ENCODE measurements at regions not wholly inside any gene's neighbourhood (a gene's known extent, or its start where the extent isn't known, plus 50 kb on each side); places are given as distances from the start of the nearest gene placed in this dataset.

GRCh38 chr15:31252171-31252785 is 74.4 kb upstream of the KLF13 start:
- no peak overlapping the region for H3K27ac ChIP-seq
- intact Hi-C loops (cut with DNase I; ENCODE audit: low total_unique reads) (no loop called here), in situ Hi-C loops (cut with MboI; ENCODE audit: low sequenced_read_pairs in 4 of 4) (no loop called here)
- no peaks in the 10 kb centered on the region for H3K36me3 ChIP-seq
- ATAC-seq (no peak), DNase-seq (no peak)
- no peaks in the 10 kb centered on the region for H3K9me3 ChIP-seq
- H3K4me3 ChIP-seq = no peak overlapping the region
- no peaks in the 10 kb centered on the region for H3K4me1 ChIP-seq
- no peak for TF ChIP-seq POLR2A (IDR thresholded peaks at IDR 0.05)
- TF ChIP-seq, protein P1, sequence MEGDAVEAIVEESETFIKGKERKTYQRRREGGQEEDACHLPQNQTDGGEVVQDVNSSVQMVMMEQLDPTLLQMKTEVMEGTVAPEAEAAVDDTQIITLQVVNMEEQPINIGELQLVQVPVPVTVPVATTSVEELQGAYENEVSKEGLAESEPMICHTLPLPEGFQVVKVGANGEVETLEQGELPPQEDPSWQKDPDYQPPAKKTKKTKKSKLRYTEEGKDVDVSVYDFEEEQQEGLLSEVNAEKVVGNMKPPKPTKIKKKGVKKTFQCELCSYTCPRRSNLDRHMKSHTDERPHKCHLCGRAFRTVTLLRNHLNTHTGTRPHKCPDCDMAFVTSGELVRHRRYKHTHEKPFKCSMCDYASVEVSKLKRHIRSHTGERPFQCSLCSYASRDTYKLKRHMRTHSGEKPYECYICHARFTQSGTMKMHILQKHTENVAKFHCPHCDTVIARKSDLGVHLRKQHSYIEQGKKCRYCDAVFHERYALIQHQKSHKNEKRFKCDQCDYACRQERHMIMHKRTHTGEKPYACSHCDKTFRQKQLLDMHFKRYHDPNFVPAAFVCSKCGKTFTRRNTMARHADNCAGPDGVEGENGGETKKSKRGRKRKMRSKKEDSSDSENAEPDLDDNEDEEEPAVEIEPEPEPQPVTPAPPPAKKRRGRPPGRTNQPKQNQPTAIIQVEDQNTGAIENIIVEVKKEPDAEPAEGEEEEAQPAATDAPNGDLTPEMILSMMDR (IDR thresholded peaks at IDR 0.05 in 4 of 5, conservative IDR thresholded peaks at IDR 0.05 in 1 of 5) = no peak
- no peaks in the 10 kb centered on the region for H3K27me3 ChIP-seq

DNA sequence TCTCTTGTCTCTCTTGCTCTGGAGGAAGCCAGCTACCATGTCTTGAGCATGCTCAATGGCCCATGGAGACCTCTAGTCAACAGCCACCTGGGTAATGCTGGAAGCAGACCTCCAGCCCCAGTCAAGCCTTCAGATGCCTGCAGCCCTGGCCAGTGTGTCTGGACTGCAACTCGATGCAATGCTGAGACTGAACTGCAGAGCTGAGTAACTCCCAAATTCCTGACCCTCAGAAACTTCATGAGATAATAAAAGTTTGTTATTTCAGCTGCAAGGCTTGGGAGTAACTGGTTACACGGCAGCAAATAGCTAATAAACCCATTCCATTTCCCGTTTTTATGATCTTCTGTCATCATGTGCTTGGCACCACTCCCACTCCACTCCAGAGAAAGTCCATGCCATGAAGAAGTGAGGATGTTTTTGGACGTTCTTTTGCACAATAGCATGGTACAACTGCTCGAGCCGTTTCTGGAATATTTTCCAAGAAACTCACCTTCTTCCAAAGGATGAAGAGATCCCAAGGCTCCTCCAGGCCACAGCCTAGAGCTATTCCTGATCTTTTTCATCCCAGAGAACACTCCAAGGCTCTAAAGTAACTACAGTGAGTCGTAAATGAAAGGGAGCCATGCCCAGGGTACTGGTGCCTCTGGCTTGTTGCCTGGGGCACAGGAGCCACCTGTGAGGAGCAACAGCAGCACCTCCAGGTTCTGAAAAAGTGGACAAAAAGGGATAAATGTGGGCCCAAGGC is 72.0 kb upstream of the KLF13 start:
- H3K27me3 ChIP-seq = no peaks in the 10 kb centered on the region
- H3K36me3 ChIP-seq = no peaks in the 10 kb centered on the region
- no peaks in the 10 kb centered on the region for H3K4me1 ChIP-seq
- DNase-seq (no peak), ATAC-seq (no peak)
- H3K9me3 ChIP-seq = no peaks in the 10 kb centered on the region
- no peak overlapping the region for H3K4me3 ChIP-seq
- intact Hi-C loops (cut with DNase I; ENCODE audit: low total_unique reads) (no loop called here), in situ Hi-C loops (cut with MboI; ENCODE audit: low sequenced_read_pairs in 4 of 4) (no loop called here)
- no peak for TF ChIP-seq POLR2A (IDR thresholded peaks at IDR 0.05)
- TF ChIP-seq, protein P1 (IDR thresholded peaks at IDR 0.05 in 4 of 5, conservative IDR thresholded peaks at IDR 0.05 in 1 of 5) = no peak
- no peak overlapping the region for H3K27ac ChIP-seq

DNA sequence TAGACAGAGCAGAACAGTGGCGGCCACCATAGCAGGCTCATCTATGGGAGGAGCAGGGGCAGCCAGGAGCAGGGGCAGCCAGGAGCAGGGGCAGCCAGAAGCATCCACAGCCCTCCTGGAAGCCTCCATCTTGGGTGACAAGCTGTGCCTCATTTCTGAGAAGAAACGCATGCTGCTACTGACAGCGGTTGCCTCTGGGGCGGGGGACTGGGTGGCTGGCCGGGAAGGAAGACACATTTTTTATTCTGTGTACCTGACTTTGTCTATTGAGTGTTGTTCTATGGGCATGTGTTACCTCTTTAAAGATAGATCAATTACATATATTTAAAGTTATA is 71.5 kb upstream of the KLF13 start:
- Histone ChIP-seq H3K9me3 (no peaks in the 10 kb centered on the region), H3K27ac (no peak overlapping the region), H3K4me3 (no peak overlapping the region), H3K27me3 (no peaks in the 10 kb centered on the region), H3K4me1 (no peaks in the 10 kb centered on the region), H3K36me3 (no peaks in the 10 kb centered on the region)
- DNase-seq (no peak), ATAC-seq (no peak)
- TF ChIP-seq POLR2A (IDR thresholded peaks at IDR 0.05) = no peak
- TF ChIP-seq, protein P1 (IDR thresholded peaks at IDR 0.05 in 4 of 5, conservative IDR thresholded peaks at IDR 0.05 in 1 of 5) = no peak
- in situ Hi-C loops (cut with MboI; ENCODE audit: low sequenced_read_pairs in 4 of 4) = no loop called here
- intact Hi-C loops (cut with DNase I; ENCODE audit: low total_unique reads) = no loop called here

- H3K4me1 ChIP-seq = no peaks in the 10 kb centered on the region
- DNase-seq (no peak), ATAC-seq (no peak)
- intact Hi-C loops (cut with DNase I; ENCODE audit: low total_unique reads) = no loop called here
- H3K9me3 ChIP-seq = no peaks in the 10 kb centered on the region
- in situ Hi-C loops (cut with MboI; ENCODE audit: low sequenced_read_pairs in 4 of 4) = no loop called here
- no peak overlapping the region for H3K27ac ChIP-seq
- no peak overlapping the region for H3K4me3 ChIP-seq
- H3K36me3 ChIP-seq = no peaks in the 10 kb centered on the region
- TF ChIP-seq POLR2A (IDR thresholded peaks at IDR 0.05) = no peak
- TF ChIP-seq, protein P1 (IDR thresholded peaks at IDR 0.05 in 4 of 5, conservative IDR thresholded peaks at IDR 0.05 in 1 of 5) = no peak
- no peaks in the 10 kb centered on the region for H3K27me3 ChIP-seq
Observed at GRCh38 chr15:31255732-31256377, 70.8 kb upstream of the KLF13 start.

All from gastrocnemius medialis (tissue), 4 donors.